ENCODE measurements at regions not wholly inside any gene's neighbourhood (a gene's known extent, or its start where the extent isn't known, plus 50 kb on each side); places are given as distances from the start of the nearest gene placed in this dataset.

GRCh38 chr7:116142374-116142773 lies 68.0 kb upstream of the TES start:
- no peak for TF ChIP-seq CTCF (IDR thresholded peaks at IDR 0.05)
- TF ChIP-seq EZH2 (IDR thresholded peaks at IDR 0.05), result no peak

Measured in neural progenitor cell (in vitro differentiated cells).